ENCODE measurements at regions not wholly inside any gene's neighbourhood (a gene's known extent, or its start where the extent isn't known, plus 50 kb on each side); places are given as distances from the start of the nearest gene placed in this dataset.

DNA sequence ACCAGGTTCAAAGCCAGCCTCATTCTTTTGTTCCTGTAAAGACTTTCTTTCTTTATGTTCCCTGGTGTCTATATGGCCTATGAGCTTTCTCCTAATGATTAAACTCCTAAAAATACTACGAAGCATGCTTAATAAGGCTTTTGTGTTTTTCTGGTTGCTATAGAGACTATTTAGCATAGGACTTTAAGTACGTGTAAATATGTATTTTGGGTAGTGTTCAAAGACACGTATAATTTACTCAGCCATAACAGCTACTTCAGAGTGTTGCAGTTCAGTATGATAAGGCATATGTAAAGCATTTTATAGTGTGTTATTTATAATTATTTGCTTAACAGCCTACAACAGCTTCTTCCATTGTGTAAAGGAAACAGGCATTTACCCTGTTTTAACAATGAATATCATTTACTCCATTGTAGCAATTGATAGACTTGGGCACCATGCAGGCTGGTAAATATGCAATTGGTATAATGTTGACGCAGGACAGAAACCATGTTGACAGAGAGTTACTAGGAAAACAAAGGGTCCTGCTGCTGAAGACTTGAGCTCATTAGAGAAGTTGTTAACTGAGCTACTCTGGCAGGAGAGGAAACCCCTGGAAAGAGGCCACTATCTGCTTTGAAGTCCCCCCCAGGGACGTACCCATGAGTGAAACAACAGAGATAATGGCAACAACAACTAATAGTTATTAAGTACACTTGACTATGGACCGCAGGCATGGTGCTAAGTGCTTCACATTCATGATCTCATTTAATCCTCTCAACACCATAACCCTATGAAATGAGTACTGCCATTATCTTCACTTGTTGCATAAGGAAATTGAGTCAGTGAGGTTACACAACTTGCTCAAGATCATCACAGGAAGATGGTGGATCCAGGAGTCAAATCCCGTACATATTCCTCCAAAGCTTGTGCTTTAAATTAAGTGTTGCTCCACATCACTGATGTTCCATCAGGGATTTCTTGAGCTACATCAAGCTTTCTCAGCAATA lies 342.2 kb upstream of the DYNLRB2 start:
- no peak overlapping the region for H3K27ac ChIP-seq
- no peaks in the 10 kb centered on the region for H3K36me3 ChIP-seq
- H3K4me3 ChIP-seq, result no peak overlapping the region
- DNase-seq, result no peak
- H3K9me3 ChIP-seq (replicated peaks), result no peaks in the 10 kb centered on the region
- no peaks in the 10 kb centered on the region for H3K27me3 ChIP-seq
- H3K4me1 ChIP-seq, result no peaks in the 10 kb centered on the region

DNA sequence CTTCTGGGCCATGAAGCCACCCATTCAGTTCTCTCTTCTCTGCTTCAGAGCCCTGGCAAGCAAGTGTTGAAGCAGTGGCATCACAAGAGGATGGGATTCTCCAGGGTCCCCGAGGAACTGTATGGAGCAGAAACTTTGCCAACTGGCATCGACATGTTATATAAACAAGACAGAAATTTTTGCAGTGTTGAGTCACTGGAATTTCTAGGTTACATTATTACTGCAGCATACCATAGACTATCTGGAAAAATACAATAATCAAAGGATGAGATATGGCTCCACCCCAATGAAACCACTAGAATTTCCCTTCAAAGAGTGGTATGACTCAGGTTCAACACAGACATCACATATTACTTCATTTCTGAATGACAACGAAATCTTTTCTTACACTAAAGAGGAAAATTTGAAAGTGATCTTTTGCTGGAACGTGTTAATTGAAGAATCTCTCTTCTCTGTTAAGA lies 343.0 kb upstream of the DYNLRB2 start:
- Histone ChIP-seq H3K4me3 (no peak overlapping the region), H3K9me3 (replicated peaks) (no peaks in the 10 kb centered on the region), H3K4me1 (no peaks in the 10 kb centered on the region), H3K27me3 (no peaks in the 10 kb centered on the region), H3K36me3 (no peaks in the 10 kb centered on the region), H3K27ac (no peak overlapping the region)
- peak in 1 of 2 experiments; percentile 0 for DNase-seq

GRCh38 chr16:80191928-80192327 lies 348.9 kb upstream of the DYNLRB2 start:
- no peak for DNase-seq
- no peaks in the 10 kb centered on the region for H3K9me3 ChIP-seq (replicated peaks)
- no peak overlapping the region for H3K27ac ChIP-seq
- no peaks in the 10 kb centered on the region for H3K27me3 ChIP-seq
- H3K4me1 ChIP-seq, result no peaks in the 10 kb centered on the region
- H3K4me3 ChIP-seq, result no peak overlapping the region
- no peaks in the 10 kb centered on the region for H3K36me3 ChIP-seq

- Histone ChIP-seq H3K4me1 (no peaks in the 10 kb centered on the region), H3K27ac (no peak overlapping the region), H3K36me3 (no peaks in the 10 kb centered on the region), H3K27me3 (no peaks in the 10 kb centered on the region), H3K9me3 (replicated peaks) (no peaks in the 10 kb centered on the region), H3K4me3 (no peak overlapping the region)
- DNase-seq, result no peak
Observed at GRCh38 chr16:80189476-80190175, 351.2 kb upstream of the DYNLRB2 start.

- no peaks in the 10 kb centered on the region for H3K9me3 ChIP-seq (replicated peaks)
- H3K27ac ChIP-seq, result no peak overlapping the region
- no peaks in the 10 kb centered on the region for H3K27me3 ChIP-seq
- H3K36me3 ChIP-seq, result no peaks in the 10 kb centered on the region
- DNase-seq, result no peak
- H3K4me1 ChIP-seq, result no peaks in the 10 kb centered on the region
- no peak overlapping the region for H3K4me3 ChIP-seq
Observed at GRCh38 chr16:80176114-80176513, 364.7 kb upstream of the DYNLRB2 start.

GRCh38 chr16:80175011-80175410 lies 365.8 kb upstream of the DYNLRB2 start:
- Histone ChIP-seq H3K9me3 (replicated peaks) (no peaks in the 10 kb centered on the region), H3K27ac (no peak overlapping the region), H3K4me1 (no peaks in the 10 kb centered on the region), H3K4me3 (no peak overlapping the region), H3K27me3 (no peaks in the 10 kb centered on the region), H3K36me3 (no peaks in the 10 kb centered on the region)
- no peak for DNase-seq

GRCh38 chr16:80174416-80174815 lies 366.4 kb upstream of the DYNLRB2 start:
- no peak for DNase-seq
- Histone ChIP-seq H3K9me3 (replicated peaks) (no peaks in the 10 kb centered on the region), H3K4me3 (no peak overlapping the region), H3K27me3 (no peaks in the 10 kb centered on the region), H3K4me1 (no peaks in the 10 kb centered on the region), H3K27ac (no peak overlapping the region), H3K36me3 (no peaks in the 10 kb centered on the region)

DNA sequence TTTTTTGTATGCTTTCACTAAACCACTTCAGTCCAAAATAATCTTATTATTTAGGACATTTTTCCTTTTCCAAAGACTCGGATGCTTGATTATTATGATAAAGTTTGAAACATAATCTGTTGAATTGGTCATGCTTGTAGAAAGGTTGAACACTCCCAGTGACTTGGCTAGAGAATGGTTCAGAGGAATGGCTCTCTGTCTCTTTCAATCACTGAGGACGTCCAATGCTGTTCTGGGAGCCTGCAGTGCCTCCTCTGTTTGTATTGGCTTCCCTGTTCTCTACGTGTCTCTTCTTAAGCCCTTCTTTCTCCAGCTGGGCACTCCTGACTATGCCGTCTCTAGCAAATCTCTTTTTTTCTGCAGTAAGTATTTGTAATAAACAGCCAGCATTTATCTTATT lies 369.0 kb upstream of the DYNLRB2 start:
- H3K27ac ChIP-seq, result no peak overlapping the region
- H3K9me3 ChIP-seq (replicated peaks), result no peaks in the 10 kb centered on the region
- H3K27me3 ChIP-seq, result no peaks in the 10 kb centered on the region
- no peak for DNase-seq
- no peaks in the 10 kb centered on the region for H3K36me3 ChIP-seq
- no peaks in the 10 kb centered on the region for H3K4me1 ChIP-seq
- H3K4me3 ChIP-seq, result no peak overlapping the region

DNA sequence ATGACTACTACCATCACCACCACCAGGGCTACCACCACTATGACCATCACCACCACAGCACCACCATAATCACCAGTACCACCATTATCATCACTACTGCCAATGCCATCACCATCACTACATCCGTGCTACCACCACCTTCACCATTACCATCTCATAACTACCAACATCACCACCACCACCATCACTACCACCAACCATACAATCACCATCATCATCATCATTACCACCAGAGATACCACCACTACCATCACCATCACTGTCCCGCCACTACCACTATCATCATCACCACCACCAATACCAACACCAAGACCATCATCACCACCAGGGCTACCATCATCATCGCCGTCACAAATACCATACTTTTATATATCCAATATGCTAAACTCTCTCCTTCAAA lies 369.6 kb upstream of the DYNLRB2 start:
- H3K27ac ChIP-seq, result no peak overlapping the region

GRCh38 chr16:80167657-80168390 lies 373.0 kb upstream of the DYNLRB2 start:
- Histone ChIP-seq H3K9me3 (replicated peaks) (no peaks in the 10 kb centered on the region), H3K27me3 (no peaks in the 10 kb centered on the region), H3K4me3 (no peak overlapping the region), H3K4me1 (no peaks in the 10 kb centered on the region), H3K27ac (no peak overlapping the region), H3K36me3 (no peaks in the 10 kb centered on the region)
- DNase-seq, result no peak

More for the DNA sequence above, 369.6 kb upstream of the DYNLRB2 start:
- H3K36me3 ChIP-seq, result no peaks in the 10 kb centered on the region
- H3K4me1 ChIP-seq, result no peaks in the 10 kb centered on the region
- no peaks in the 10 kb centered on the region for H3K27me3 ChIP-seq
- no peaks in the 10 kb centered on the region for H3K9me3 ChIP-seq (replicated peaks)
- no peak overlapping the region for H3K4me3 ChIP-seq
- no peak for DNase-seq

DNA sequence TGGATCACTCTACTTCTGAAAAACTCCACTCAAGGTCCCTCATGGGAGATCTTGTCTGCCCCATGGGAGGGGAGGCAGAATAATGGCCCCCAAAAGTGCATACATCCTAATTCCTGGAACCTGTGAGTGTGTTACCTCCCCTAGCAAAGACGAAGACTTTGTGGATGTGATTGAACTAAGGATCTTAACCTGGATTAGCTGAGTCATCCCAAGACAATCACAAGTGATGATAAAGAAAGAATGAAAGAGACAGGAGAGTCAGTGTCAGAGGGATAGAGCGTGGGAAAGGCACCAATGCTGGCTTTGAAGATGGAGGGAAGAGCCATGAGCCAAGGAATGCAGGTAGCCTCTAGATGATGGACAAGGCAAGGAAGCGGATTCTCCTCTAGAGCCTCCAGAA lies 374.7 kb upstream of the DYNLRB2 start:
- Histone ChIP-seq H3K9me3 (replicated peaks) (no peaks in the 10 kb centered on the region), H3K4me1 (no peaks in the 10 kb centered on the region), H3K27ac (no peak overlapping the region), H3K36me3 (no peaks in the 10 kb centered on the region), H3K4me3 (no peak overlapping the region), H3K27me3 (no peaks in the 10 kb centered on the region)
- no peak for DNase-seq

DNA sequence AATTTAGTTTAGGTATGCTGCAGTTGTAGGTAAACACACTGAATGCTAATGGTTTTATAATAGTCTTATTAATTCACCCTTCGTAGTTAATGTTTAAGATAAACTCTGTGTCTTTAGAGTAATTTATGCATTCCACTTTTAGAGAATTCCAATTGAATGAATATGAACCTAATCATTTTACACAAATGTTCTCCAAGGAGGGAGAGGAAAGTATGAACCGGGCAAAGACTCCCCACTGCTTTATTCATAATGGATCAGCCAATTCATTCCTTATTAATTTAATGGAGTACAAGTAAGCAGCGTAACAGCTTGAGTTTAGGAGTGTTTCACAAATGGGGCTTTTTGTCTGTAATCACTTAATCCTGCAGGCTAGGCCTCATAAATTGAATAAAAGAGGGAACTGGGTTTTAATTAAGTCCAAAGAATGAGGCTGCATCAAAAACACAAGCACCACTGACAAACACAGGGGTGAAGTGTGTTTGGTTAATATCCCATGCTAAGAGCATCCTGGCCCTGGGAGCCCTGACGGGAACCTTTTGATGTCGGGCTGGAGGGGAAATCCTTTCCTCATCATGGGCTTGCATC lies 375.7 kb upstream of the DYNLRB2 start:
- no peaks in the 10 kb centered on the region for H3K9me3 ChIP-seq (replicated peaks)
- no peaks in the 10 kb centered on the region for H3K27me3 ChIP-seq
- no peaks in the 10 kb centered on the region for H3K36me3 ChIP-seq
- no peaks in the 10 kb centered on the region for H3K4me1 ChIP-seq
- no peak overlapping the region for H3K27ac ChIP-seq
- DNase-seq, result no peak
- H3K4me3 ChIP-seq, result no peak overlapping the region

DNA sequence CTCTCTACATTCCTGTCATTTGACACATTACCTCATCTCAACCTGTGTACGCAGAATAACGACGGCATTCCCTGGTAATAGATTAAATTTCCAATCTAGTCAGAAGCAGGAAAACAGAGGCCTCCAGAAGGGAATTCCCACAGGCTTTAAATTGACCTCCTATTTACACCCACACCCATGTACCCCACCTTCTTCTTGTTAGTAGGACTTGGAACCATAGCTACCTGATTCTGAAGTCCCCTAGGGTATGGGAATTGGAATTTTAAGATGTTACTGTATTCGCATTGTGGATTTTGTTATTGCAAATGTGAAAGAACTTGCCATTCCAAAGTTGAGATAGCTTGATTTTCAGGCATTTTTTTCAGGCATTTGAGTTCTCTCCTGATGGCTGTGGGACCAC lies 377.5 kb upstream of the DYNLRB2 start:
- H3K27me3 ChIP-seq, result no peaks in the 10 kb centered on the region
- no peaks in the 10 kb centered on the region for H3K4me1 ChIP-seq
- DNase-seq, result no peak
- H3K27ac ChIP-seq, result no peak overlapping the region
- no peaks in the 10 kb centered on the region for H3K36me3 ChIP-seq
- no peak overlapping the region for H3K4me3 ChIP-seq
- no peaks in the 10 kb centered on the region for H3K9me3 ChIP-seq (replicated peaks)

- no peak overlapping the region for H3K27ac ChIP-seq
- H3K36me3 ChIP-seq, result no peaks in the 10 kb centered on the region
- no peaks in the 10 kb centered on the region for H3K9me3 ChIP-seq (replicated peaks)
- no peak for DNase-seq
- H3K27me3 ChIP-seq, result no peaks in the 10 kb centered on the region
- H3K4me1 ChIP-seq, result no peaks in the 10 kb centered on the region
- H3K4me3 ChIP-seq, result no peak overlapping the region
Observed at GRCh38 chr16:80161799-80162739, 378.7 kb upstream of the DYNLRB2 start.

Measured in SJCRH30 (cell line).